ENCODE measurements at regions not wholly inside any gene's neighbourhood (a gene's known extent, or its start where the extent isn't known, plus 50 kb on each side); places are given as distances from the start of the nearest gene placed in this dataset.

- TF ChIP-seq CTCF (IDR thresholded peaks at IDR 0.05) = no peak
- TF ChIP-seq POLR2A (IDR thresholded peaks at IDR 0.05) = no peak
Observed at GRCh38 chr9:99753436-99753835, 68.2 kb upstream of the NR4A3 start.
